ENCODE measurements at regions not wholly inside any gene's neighbourhood (a gene's known extent, or its start where the extent isn't known, plus 50 kb on each side); places are given as distances from the start of the nearest gene placed in this dataset.
"Not testable (repeated sequence)": the region's sequence is repeated elsewhere in the genome, so short reads cannot be mapped to it uniquely, and the experiment has no call there.

- DNase-seq (ENCODE audit: low read depth in 2 of 2, low spot score in 1 of 2): no peak
Measured at GRCh38 chr14:54010981-54011380, 54.4 kb upstream of the BMP4 start.

GRCh38 chr14:54023027-54023426, 66.4 kb upstream of the BMP4 start:
- no peak for DNase-seq (ENCODE audit: low read depth in 2 of 2, low spot score in 1 of 2)

GRCh38 chr14:54025661-54026060, 69.0 kb upstream of the BMP4 start:
- no peak for DNase-seq (ENCODE audit: low read depth in 2 of 2, low spot score in 1 of 2)

GRCh38 chr14:54026671-54027070, 70.0 kb upstream of the BMP4 start:
- DNase-seq (ENCODE audit: low read depth in 2 of 2, low spot score in 1 of 2): no peak

- not testable (repeated sequence) for DNase-seq (ENCODE audit: low read depth in 2 of 2, low spot score in 1 of 2)
Measured at GRCh38 chr14:54030996-54031395, 74.4 kb upstream of the BMP4 start.

GRCh38 chr14:54033285-54033684, 76.7 kb upstream of the BMP4 start:
- not testable (repeated sequence) for DNase-seq (ENCODE audit: low read depth in 2 of 2, low spot score in 1 of 2)

- no peak for DNase-seq (ENCODE audit: low read depth in 2 of 2, low spot score in 1 of 2)
Measured at GRCh38 chr14:54038724-54039123, 82.1 kb upstream of the BMP4 start.

- no peak for DNase-seq (ENCODE audit: low read depth in 2 of 2, low spot score in 1 of 2)
Measured at GRCh38 chr14:54039311-54039710, 82.7 kb upstream of the BMP4 start.

GRCh38 chr14:54040846-54041245, 84.2 kb upstream of the BMP4 start:
- DNase-seq (ENCODE audit: low read depth in 2 of 2, low spot score in 1 of 2): no peak

- no peak for DNase-seq (ENCODE audit: low read depth in 2 of 2, low spot score in 1 of 2)
Measured at GRCh38 chr14:54046250-54046649, 89.6 kb upstream of the BMP4 start.

GRCh38 chr14:54047645-54048308, 91.2 kb upstream of the BMP4 start:
- DNase-seq (ENCODE audit: low read depth in 2 of 2, low spot score in 1 of 2): no peak

- DNase-seq (ENCODE audit: low read depth in 2 of 2, low spot score in 1 of 2): no peak
Measured at GRCh38 chr14:54048311-54048710, 91.7 kb upstream of the BMP4 start.

- DNase-seq (ENCODE audit: low read depth in 2 of 2, low spot score in 1 of 2): no peak
Measured at GRCh38 chr14:54048736-54049135, 92.1 kb upstream of the BMP4 start.

GRCh38 chr14:54050759-54051158, 94.1 kb upstream of the BMP4 start:
- DNase-seq (ENCODE audit: low read depth in 2 of 2, low spot score in 1 of 2): no peak

- no peak for DNase-seq (ENCODE audit: low read depth in 2 of 2, low spot score in 1 of 2)
Measured at GRCh38 chr14:54052696-54053385, 96.2 kb upstream of the BMP4 start.

GRCh38 chr14:54053386-54053745, 96.7 kb upstream of the BMP4 start:
- no peak for DNase-seq (ENCODE audit: low read depth in 2 of 2, low spot score in 1 of 2)

GRCh38 chr14:54058505-54058904, 101.9 kb upstream of the BMP4 start:
- DNase-seq (ENCODE audit: low read depth in 2 of 2, low spot score in 1 of 2): no peak

GRCh38 chr14:54083549-54084239, 127.1 kb upstream of the BMP4 start:
- no peak for DNase-seq (ENCODE audit: low read depth in 2 of 2, low spot score in 1 of 2)

GRCh38 chr14:54085232-54085761, 128.7 kb upstream of the BMP4 start:
- no peak for DNase-seq (ENCODE audit: low read depth in 2 of 2, low spot score in 1 of 2)

- DNase-seq (ENCODE audit: low read depth in 2 of 2, low spot score in 1 of 2): no peak
Measured at GRCh38 chr14:54085841-54086240, 129.2 kb upstream of the BMP4 start.

- DNase-seq (ENCODE audit: low read depth in 2 of 2, low spot score in 1 of 2): no peak
Measured at GRCh38 chr14:54086767-54087166, 130.1 kb upstream of the BMP4 start.

GRCh38 chr14:54087376-54087775, 130.8 kb upstream of the BMP4 start:
- DNase-seq (ENCODE audit: low read depth in 2 of 2, low spot score in 1 of 2): no peak
